ENCODE measurements at regions not wholly inside any gene's neighbourhood (a gene's known extent, or its start where the extent isn't known, plus 50 kb on each side); places are given as distances from the start of the nearest gene placed in this dataset.

DNA sequence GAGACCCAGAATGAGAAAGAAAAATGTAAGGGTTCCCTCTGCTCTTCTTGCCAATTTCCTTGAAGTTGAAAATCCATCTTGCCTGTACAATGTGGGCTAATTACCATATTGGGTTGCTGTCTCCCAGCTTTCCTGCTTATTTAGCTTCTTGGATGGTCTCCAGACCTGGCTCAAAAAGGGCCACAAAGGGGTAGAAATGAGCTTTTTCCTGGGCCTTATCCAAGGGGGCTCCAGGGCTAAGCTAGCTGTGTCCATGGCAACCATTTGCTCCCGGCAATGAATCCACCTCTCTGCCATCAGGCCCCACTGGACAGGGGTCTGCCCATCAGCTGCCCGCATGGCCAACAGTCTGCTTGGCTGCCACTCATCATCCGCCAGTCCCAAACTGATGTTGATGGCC is 85.0 kb downstream of the BOD1L2 start:
- TF ChIP-seq, protein P1, sequence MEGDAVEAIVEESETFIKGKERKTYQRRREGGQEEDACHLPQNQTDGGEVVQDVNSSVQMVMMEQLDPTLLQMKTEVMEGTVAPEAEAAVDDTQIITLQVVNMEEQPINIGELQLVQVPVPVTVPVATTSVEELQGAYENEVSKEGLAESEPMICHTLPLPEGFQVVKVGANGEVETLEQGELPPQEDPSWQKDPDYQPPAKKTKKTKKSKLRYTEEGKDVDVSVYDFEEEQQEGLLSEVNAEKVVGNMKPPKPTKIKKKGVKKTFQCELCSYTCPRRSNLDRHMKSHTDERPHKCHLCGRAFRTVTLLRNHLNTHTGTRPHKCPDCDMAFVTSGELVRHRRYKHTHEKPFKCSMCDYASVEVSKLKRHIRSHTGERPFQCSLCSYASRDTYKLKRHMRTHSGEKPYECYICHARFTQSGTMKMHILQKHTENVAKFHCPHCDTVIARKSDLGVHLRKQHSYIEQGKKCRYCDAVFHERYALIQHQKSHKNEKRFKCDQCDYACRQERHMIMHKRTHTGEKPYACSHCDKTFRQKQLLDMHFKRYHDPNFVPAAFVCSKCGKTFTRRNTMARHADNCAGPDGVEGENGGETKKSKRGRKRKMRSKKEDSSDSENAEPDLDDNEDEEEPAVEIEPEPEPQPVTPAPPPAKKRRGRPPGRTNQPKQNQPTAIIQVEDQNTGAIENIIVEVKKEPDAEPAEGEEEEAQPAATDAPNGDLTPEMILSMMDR (IDR thresholded peaks at IDR 0.05), result no peak
- TF ChIP-seq POLR2A (IDR thresholded peaks at IDR 0.05), result no peak

Measured in body of pancreas (tissue), 4 donors.